UCSD-AML1 (cell line): ENCODE measurements at regions not wholly inside any gene's neighbourhood (a gene's known extent, or its start where the extent isn't known, plus 50 kb on each side); places are given as distances from the start of the nearest gene placed in this dataset.

Source experiments
- DNase-seq: peaks from one replicate; lab custom pipeline; 2025; ENCODE audit not compliant: unreplicated experiment; lab: John Stamatoyannopoulos, UW

GRCh38 chr4:129167640-129168260 lies 71.8 kb downstream of the C4orf33 start:
- peak; percentile 4 for DNase-seq

DNA sequence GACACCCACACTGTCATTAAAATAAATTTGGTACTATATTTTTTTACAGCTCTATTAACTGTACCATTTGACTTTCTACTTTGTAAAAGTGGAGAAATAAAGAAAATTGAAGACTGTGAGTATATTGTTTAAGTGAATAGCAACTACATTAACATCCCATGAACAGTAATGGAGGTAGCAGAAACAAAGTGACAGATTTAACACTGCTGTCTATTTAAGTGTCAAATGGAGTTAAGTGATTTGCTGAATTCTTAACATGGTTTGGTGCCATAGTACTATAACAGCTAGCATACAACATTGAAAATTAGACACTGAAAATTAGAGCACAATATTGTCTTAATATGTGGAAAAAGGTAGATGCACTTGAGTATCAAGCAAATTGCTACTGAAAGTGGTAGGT lies 76.2 kb downstream of the C4orf33 start:
- no peak for DNase-seq

DNA sequence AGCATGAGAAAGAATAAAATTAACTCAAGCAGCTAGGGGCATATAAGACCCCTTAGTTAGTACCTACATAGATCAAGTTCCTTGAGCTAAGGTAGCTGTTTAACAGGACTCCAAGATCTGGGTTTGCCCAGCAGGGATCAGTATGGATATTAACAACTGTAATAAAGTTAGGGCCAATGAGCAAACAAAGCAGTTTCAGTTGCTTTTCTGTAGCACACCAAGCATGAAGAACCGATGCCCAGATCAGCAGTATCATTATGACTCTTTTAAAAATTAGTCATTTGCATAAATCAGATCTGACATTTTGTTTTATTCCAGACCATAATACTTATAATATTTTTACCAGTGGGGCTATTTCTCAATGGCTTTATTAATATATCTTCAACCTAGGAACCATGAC lies 80.9 kb downstream of the C4orf33 start:
- no peak for DNase-seq

DNA sequence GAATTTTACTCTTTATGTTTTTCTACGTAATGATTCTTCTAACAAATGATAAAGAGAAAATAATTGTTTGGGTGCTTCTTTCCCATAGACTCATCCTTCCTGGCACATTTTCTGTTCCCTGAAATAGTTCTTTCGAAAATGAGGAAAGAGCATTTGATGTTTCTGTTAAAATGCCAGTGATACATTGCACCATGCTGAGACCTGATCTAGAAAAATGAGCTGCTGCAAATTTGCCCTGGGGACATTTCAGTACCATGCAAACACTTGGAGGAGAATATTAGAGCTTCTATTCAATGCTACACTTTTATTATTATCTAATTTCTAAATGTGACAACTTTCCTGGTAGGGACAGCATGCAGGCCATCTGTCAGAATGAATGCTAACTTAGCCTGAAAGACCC lies 83.3 kb downstream of the C4orf33 start:
- no peak for DNase-seq

DNA sequence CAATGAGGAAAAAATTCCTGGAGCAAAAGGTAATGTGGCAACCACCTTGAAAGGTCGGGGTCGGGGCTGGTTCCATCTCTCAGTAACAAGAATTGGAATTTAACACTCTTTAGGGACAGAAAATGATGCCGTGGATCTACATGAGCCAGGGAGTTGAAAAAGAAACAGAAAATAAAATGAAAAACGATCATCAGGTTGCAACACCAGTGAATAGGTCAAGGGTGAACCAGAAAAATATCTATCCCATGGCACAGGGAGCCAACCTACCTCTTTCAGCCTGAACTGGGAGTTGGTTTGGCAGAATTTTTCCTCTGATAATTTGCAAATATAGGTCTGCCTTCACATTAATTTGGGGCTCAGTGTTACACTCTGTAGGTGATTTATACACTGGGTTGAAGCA lies 93.7 kb downstream of the C4orf33 start:
- DNase-seq, result no peak

DNA sequence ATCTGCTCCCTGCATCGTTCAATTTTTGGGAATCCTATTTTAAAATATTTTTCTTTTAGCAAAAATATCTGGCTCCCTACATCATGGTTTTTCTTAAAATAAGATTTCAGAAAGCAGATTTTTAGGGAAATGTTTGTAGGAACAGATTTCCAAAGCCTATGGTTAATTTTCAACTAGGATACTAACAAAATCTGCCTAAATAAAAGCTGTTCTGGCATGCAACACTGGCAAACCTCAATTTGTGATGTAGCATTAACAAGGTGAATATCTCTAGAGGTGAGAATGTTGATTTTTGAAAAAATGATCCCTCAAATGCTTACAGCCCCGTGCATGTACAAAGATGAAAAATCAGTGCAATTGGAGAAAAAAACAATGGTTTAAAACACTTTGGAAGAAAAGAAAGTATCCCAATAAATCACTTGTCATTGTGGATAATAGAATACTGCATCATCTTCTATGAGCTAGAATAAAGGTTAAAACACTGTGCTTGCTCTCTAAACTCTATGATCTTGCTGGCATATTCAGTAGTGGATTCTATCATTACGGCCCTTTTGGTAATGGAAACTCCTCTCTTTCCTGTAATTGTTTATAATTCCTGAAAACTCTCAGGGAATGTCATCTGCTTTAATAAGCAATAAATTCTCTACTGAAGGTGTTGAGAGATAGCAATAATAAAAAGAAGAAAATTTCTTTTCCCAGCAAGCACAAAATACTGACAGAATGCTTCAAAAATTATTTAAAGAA lies 97.6 kb downstream of the C4orf33 start:
- no peak for DNase-seq

DNA sequence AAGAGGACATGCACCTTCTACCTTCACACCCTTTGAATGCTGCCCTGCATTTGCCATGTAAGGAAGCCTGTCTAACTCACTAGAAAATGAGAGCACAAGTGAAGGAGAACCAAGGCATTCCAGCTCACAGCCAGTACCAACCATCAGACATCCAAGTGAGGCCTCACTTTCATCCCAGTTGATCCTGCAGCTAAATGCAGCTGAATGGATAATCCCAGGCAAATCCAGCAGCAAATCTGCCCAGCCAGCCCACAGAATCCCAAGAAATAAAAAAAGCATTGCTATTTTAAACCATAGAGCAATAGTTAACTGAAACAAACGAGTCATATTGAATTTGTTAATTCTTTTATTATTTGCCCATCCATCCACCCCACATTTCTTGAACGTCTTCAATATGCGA lies 112.5 kb downstream of the C4orf33 start:
- no peak for DNase-seq

- no peak for DNase-seq
Measured at GRCh38 chr4:129213692-129214091, 117.7 kb downstream of the C4orf33 start.

DNA sequence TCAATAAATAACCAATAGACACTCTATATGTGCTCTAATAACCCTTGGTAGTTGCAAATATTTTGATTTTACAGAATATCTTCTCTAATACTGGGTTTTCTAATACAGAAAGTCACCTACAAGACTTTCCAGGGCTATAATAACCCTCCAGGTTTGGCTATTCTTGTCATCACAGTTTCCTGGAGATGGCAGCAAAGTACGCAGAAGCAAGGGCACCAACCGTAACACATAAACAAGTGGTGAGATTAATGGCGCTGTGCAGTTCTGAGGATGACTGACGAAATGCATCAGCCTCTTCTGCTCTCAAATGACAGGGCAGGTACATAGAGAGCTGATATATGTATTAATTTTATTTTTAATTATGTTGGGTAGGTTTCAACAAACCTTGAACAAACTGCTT lies 122.4 kb downstream of the C4orf33 start:
- no peak for DNase-seq

GRCh38 chr4:129218897-129219296 lies 122.9 kb downstream of the C4orf33 start:
- no peak for DNase-seq

DNA sequence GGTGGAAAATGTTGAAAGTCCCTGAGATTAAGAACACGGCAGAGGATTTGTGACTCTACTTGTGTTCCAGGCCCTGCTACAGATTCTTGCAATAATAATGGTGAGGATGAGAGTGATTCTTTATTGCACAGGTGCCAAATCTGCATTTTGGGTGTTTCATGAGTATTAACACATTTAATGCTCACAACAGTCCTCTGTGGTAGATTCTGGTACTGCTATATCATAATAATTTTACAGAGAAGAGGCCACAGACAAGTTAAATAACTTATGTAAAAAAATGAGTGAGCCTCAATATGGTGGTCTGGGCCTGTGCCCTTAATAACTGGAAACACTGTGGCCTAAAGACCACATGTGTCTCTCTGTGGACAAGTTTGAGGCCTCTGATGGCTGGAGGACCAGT lies 124.3 kb downstream of the C4orf33 start:
- DNase-seq, result no peak

DNA sequence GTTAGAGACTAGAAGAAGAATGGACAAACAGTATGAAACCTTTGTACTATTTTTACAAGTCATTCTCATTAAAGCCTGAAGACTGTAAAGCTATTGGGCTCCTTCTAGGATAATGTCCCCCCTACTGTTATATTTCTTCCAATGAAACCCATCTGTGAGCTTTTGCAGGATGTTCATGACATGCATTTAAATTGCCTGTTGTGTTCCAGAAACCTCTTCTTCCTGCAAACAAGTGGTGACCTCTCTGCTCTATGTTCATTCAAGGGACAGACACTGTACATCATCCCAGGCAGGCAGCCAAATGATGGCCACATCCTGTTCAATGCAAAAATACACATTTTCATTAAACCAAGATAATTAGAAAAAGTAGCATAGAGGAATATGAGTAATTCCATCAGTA lies 128.0 kb downstream of the C4orf33 start:
- DNase-seq, result no peak

GRCh38 chr4:129230846-129231245 lies 134.9 kb downstream of the C4orf33 start:
- no peak for DNase-seq

GRCh38 chr4:129231945-129232588 lies 136.1 kb downstream of the C4orf33 start:
- DNase-seq, result no peak

DNA sequence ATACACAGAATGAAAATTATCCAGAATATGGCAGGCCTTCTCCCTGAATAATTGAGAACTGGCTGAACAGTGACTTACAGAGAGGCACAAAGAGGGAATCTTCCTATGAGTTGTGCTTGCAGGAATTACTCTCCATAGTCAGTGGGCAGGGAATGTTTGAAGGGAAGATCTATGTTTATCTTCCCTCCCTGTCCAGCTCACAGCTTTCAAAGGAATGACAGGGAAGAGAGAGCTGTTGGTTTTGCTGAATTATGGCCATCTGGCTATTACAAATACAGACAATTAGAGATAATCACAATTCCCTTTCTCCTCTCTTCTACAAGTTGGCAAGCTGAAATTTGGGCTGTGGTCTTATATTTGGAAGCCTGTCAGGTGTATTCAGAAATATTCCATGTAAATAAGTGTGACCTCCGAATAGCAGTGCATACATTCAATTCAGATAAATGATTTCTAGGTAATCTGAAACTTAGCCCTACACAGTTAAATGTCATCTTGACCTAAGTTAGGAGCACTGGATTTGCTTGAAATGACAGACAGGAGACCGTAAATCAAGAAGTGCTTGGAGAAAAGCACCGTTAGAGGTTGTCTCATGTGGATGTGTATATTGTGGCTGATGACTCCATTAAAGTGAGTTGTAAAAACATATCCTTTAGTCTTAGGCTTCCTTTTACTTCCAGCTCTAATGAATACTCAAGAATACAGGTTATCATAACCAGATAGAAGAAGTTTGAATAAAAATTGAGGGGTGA lies 136.8 kb downstream of the C4orf33 start:
- DNase-seq, result no peak

DNA sequence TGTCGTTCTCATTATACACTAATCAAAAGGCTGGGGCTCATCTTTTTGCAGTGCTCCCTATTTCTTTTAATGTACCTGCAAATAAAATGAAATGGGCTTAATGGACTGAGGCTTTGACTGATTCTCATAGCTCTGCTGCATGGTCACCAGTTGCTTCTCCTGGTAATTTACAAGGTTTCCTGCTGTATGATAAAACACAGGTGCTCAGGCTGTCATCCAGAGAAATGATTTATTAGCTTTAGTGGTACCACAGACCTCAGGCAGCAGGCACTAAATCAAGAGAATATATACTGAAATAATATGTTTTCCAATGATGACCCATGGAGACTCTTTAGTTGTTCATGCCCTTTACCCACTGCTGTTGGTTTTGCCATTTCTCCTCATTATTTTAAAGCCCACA lies 137.7 kb downstream of the C4orf33 start:
- DNase-seq, result no peak

- DNase-seq, result no peak
Measured at GRCh38 chr4:129236351-129236750, 140.4 kb downstream of the C4orf33 start.

- DNase-seq, result no peak
Measured at GRCh38 chr4:129239088-129239487, 143.1 kb downstream of the C4orf33 start.

GRCh38 chr4:129240816-129241215 lies 144.9 kb downstream of the C4orf33 start:
- no peak for DNase-seq

- DNase-seq, result no peak
Measured at GRCh38 chr4:129246145-129246544, 150.2 kb downstream of the C4orf33 start.

GRCh38 chr4:129246910-129247461 lies 151.0 kb downstream of the C4orf33 start:
- DNase-seq, result no peak
